GM12878 (cell line): ENCODE measurements at regions not wholly inside any gene's neighbourhood (a gene's known extent, or its start where the extent isn't known, plus 50 kb on each side); places are given as distances from the start of the nearest gene placed in this dataset.

Experiments
- ATAC-seq: fragments of 200-7000 bp; cut with Tn5 transposase; 3 replicates; pipeline ENCODE4 v1.9.1; 2020; ENCODE audit warnings: mild to moderate bottlenecking, moderate library complexity
- BruUV-seq: library from RNA; stranded (reverse); fragments of 400-500 nt; replicated peaks from 2 replicates; lab custom pipeline; 2021; lab: Mats Ljungman, UMichigan
- CTCF ChIA-PET: fragments of 300-600 bp; sonication (Branson Sonifier 250); formaldehyde crosslinking; extraction: SDS; loops from one replicate; lab custom pipeline; 2021; ENCODE audit warnings: inconsistent platforms; lab: Yijun Ruan, JAX
- POLR2A ChIA-PET: fragments of 350-600 bp; formaldehyde crosslinking; extraction: SDS; loops from one replicate; lab custom pipeline; 2021; ENCODE audit warnings: inconsistent platforms; lab: Charles Lee
- RAD21 ChIA-PET: fragments of 300-600 bp; sonication (Branson Sonifier 250); formaldehyde crosslinking; loops from one replicate; lab custom pipeline; 2023; ENCODE audit warnings: antibody characterized with exemption; ENCODE audit not compliant: unreplicated experiment; lab: Charles Lee
- SMC1A ChIA-PET: fragments of 300-600 bp; sonication (Branson Sonifier 250); formaldehyde crosslinking; loops from one replicate; lab custom pipeline; 2023; ENCODE audit not compliant: unreplicated experiment, uncharacterized antibody; lab: Charles Lee
- DNase-seq: peaks from one replicate; pipeline ENCODE4 v3.0.0-alpha.2; 2011; ENCODE audit warnings: low read depth, low spot score
- FAIRE-seq: peaks from 3 replicates; lab custom pipeline; 2011; peaks lifted over from hg19 to GRCh38; lab: Jason Lieb, UNC
- H2AFZ ChIP-seq: 2 replicates; pipeline ENCODE4 v1.6.0; 2011; ENCODE audit warnings: low read depth, low read length, control low read depth; ENCODE audit not compliant: control insufficient read depth
- H3K27ac ChIP-seq: 2 replicates; pipeline ENCODE4 v1.5.1; 2011; ENCODE audit warnings: control low read depth; ENCODE audit not compliant: control insufficient read depth, insufficient read depth
- H3K27me3 ChIP-seq, 2 experiments: replicated peaks in 1 of 2; 2 replicates each; pipeline versions ENCODE4 v1.6.0 to v1.6.1; 2011; ENCODE audit warnings: low read length in 1 of 2; ENCODE audit not compliant: control insufficient read depth in 2 of 2, insufficient read depth in 2 of 2
- H3K36me3 ChIP-seq, 2 experiments: 2 replicates each; pipeline ENCODE4 v1.5.1; 2011; ENCODE audit warnings: low read length in 1 of 2; ENCODE audit not compliant: control insufficient read depth in 2 of 2, insufficient read depth in 2 of 2
- H3K4me1 ChIP-seq: 2 replicates; pipeline ENCODE4 v1.6.1; 2011; ENCODE audit warnings: mild to moderate bottlenecking, low read length, moderate library complexity, mixed read lengths; ENCODE audit not compliant: control insufficient read depth, insufficient read depth
- H3K4me2 ChIP-seq: 2 replicates; pipeline ENCODE4 v1.6.0; 2011; ENCODE audit warnings: control low read depth; ENCODE audit not compliant: control insufficient read depth, insufficient read depth
- H3K4me3 ChIP-seq: fragments of 200-600 bp; sonication (generic); 2 replicates; pipeline ENCODE4 v1.5.1; 2016
- H3K79me2 ChIP-seq: 2 replicates; pipeline ENCODE4 v1.6.0; 2011; ENCODE audit warnings: low read length; ENCODE audit not compliant: control insufficient read depth, insufficient read depth
- H3K9ac ChIP-seq: 2 replicates; pipeline ENCODE4 v1.8.0; 2011; ENCODE audit warnings: low read length, control low read depth, mixed read lengths; ENCODE audit not compliant: control insufficient read depth, insufficient read depth
- H3K9me3 ChIP-seq: replicated peaks from 3 replicates; pipeline ENCODE4 v1.5.1; 2011; ENCODE audit warnings: mild to moderate bottlenecking, low read length; ENCODE audit not compliant: control insufficient read depth, insufficient read depth
- H4K20me1 ChIP-seq: 2 replicates; pipeline ENCODE4 v1.6.0; 2011; ENCODE audit not compliant: control insufficient read depth, insufficient read depth
- CBX5 ChIP-seq: sonication (generic); IDR thresholded peaks from 2 replicates; pipeline ENCODE4 v1.6.1; 2016; ENCODE audit warnings: low read depth, moderate library complexity, mild to moderate bottlenecking, inconsistent platforms
- HDAC2 ChIP-seq: fragments of 200-600 bp; sonication (generic); IDR thresholded peaks from 2 replicates; pipeline ENCODE4 v1.6.1; 2017
- IKZF2 ChIP-seq, 2 experiments: fragments of 450-650 bp; IDR thresholded peaks; 2 replicates each; pipeline ENCODE4 v1.6.1; 2017; ENCODE audit warnings: mild to moderate bottlenecking in 2 of 2, moderate library complexity in 2 of 2
- IRF3 ChIP-seq: fragments of 450-650 bp; IDR thresholded peaks from 2 replicates; pipeline ENCODE4 v1.6.1; 2014; ENCODE audit warnings: mild to moderate bottlenecking
- MAX ChIP-seq: IDR thresholded peaks from 2 replicates; pipeline ENCODE4 v1.6.1; 2012; ENCODE audit warnings: low read depth, low read length, improper control_type of control experiment
- MYC ChIP-seq: IDR thresholded peaks from 2 replicates; pipeline ENCODE4 v1.6.1; 2011; ENCODE audit warnings: mild to moderate bottlenecking, low read length, moderate library complexity, inconsistent platforms; ENCODE audit not compliant: insufficient read depth, insufficient replicate concordance, insufficient read length, severe bottlenecking
- PAX5 ChIP-seq: IDR thresholded peaks from 2 replicates; pipeline ENCODE4 v1.6.1; 2011; ENCODE audit warnings: low read depth, low read length, borderline replicate concordance
- POLR2A ChIP-seq: IDR thresholded peaks from 2 replicates; pipeline ENCODE4 v1.6.1; 2011; ENCODE audit warnings: low read depth, mild to moderate bottlenecking, low read length
- RAD21 ChIP-seq: IDR thresholded peaks from 2 replicates; pipeline ENCODE4 v1.6.1; 2011; ENCODE audit warnings: mild to moderate bottlenecking, low read depth, low read length, moderate library complexity; ENCODE audit not compliant: insufficient read depth
- RELB ChIP-seq: fragments of 450-650 bp; IDR thresholded peaks from 2 replicates; pipeline ENCODE4 v1.6.1; 2017; ENCODE audit warnings: low read depth, mild to moderate bottlenecking, moderate library complexity
- SIX5 ChIP-seq: IDR thresholded peaks from 2 replicates; pipeline ENCODE4 v1.6.1; 2011; ENCODE audit warnings: mild to moderate bottlenecking, low read depth, low read length, moderate library complexity; ENCODE audit not compliant: severe bottlenecking
- SREBF2 ChIP-seq: IDR thresholded peaks from 2 replicates; pipeline ENCODE4 v1.6.1; 2012; ENCODE audit warnings: mild to moderate bottlenecking, low read length
- STAT1 ChIP-seq: fragments of 450-650 bp; conservative IDR thresholded peaks from 2 replicates; pipeline ENCODE4 v1.6.1; 2014; ENCODE audit warnings: antibody characterized with exemption, mild to moderate bottlenecking
- TBL1XR1 ChIP-seq: IDR thresholded peaks from 2 replicates; pipeline ENCODE4 v1.6.1; 2012; ENCODE audit warnings: low read depth, low read length, improper control_type of control experiment
- ZBED1 ChIP-seq: IDR thresholded peaks from 2 replicates; pipeline ENCODE4 v1.6.1; 2016; ENCODE audit warnings: borderline replicate concordance
- WGBS: methylation state at CpG from one replicate; pipeline ENCODE4 v1.1.6; 2016; ENCODE audit warnings: low lambda C conversion rate; ENCODE audit not compliant: insufficient replicate concordance, insufficient coverage; ENCODE audit errors: missing lambda C conversion rate; 5-methylcytosine and 5-hydroxymethylcytosine counted together
- in situ Hi-C: fragments of 300-500 bp; cut with MboI; formaldehyde crosslinking; loops from 9 replicates; pipeline ENCODE4 v1.14.3; 2018; ENCODE audit warnings: mixed read lengths
- intact Hi-C: fragments of 100-400 bp; cut with micrococcal nuclease; formaldehyde crosslinking; loops from one replicate; pipeline ENCODE4 v1.14.2; 2022; ENCODE audit not compliant: unreplicated experiment

- FAIRE-seq (no peak), ATAC-seq (no peak), DNase-seq (no peak)
- no TSS peak for BruUV-seq
- RAD21 ChIA-PET, result no interaction called here
- TF ChIP-seq TBL1XR1 (no peak), HDAC2 (no peak), CBX5 (no peak), MAX (no peak), POLR2A (no peak), RELB (no peak), RAD21 (no peak), IKZF2 (IDR thresholded peaks at IDR 0.05) (no peak), ZBED1 (no peak), SREBF2 (no peak), IRF3 (no peak), STAT1 (no peak), MYC (no peak), SIX5 (no peak), PAX5 (no peak)
- Histone ChIP-seq H3K36me3 (no peaks in the 10 kb centered on the region), H3K4me2 (no peak overlapping the region), H3K9me3 (no peaks in the 10 kb centered on the region), H3K27ac (no peak overlapping the region), H3K4me1 (no peaks in the 10 kb centered on the region), H3K9ac (no peak overlapping the region), H3K4me3 (no peak overlapping the region), H3K79me2 (no peaks in the 10 kb centered on the region), H4K20me1 (no peaks in the 10 kb centered on the region), H3K27me3 (peaks cover 0 to 10% of the 10 kb centered on the region in 2 experiments; a peak in 2 of 4 replicates), H2AFZ (no peak overlapping the region)
- SMC1A ChIA-PET, result no interaction called here
- POLR2A ChIA-PET, result no interaction called here
- intact Hi-C loops, result no loop called here
- CTCF ChIA-PET, result no interaction called here
- 30% methylated on average over 5 of the region's 5 CpGs for WGBS
- in situ Hi-C loops, result no loop called here
These were observed 107.4 kb downstream of the LEPR start for GRCh38 chr1:65527707-65528503.
